Adipocyte (in vitro differentiated cells): ENCODE measurements at regions not wholly inside any gene's neighbourhood (a gene's known extent, or its start where the extent isn't known, plus 50 kb on each side); places are given as distances from the start of the nearest gene placed in this dataset.
"Not testable (repeated sequence)": the region's sequence is repeated elsewhere in the genome, so short reads cannot be mapped to it uniquely, and the experiment has no call there.

Experiments
- DNase-seq: peaks from one replicate; pipeline ENCODE4 v3.0.0-alpha.2; 2015; ENCODE audit warnings: low read depth
- H3K27me3 ChIP-seq: replicated peaks from 2 replicates; pipeline ENCODE4 v1.7.0; 2013; ENCODE audit warnings: mild to moderate bottlenecking, low read length, moderate library complexity; ENCODE audit not compliant: control insufficient read depth, insufficient read depth
- H3K36me3 ChIP-seq: 2 replicates; pipeline ENCODE4 v1.7.0; 2013; ENCODE audit warnings: low read length, mild to moderate bottlenecking, moderate library complexity; ENCODE audit not compliant: control insufficient read depth, insufficient read depth, severe bottlenecking
- H3K4me1 ChIP-seq: 2 replicates; pipeline ENCODE4 v1.7.0; 2013; ENCODE audit warnings: mild to moderate bottlenecking, low read length, moderate library complexity; ENCODE audit not compliant: control insufficient read depth, insufficient read depth
- H3K4me3 ChIP-seq: 2 replicates; pipeline ENCODE4 v1.7.0; 2013; ENCODE audit warnings: mild to moderate bottlenecking, low read length, moderate library complexity
- H3K9ac ChIP-seq: 2 replicates; pipeline ENCODE4 v1.7.0; 2013; ENCODE audit warnings: mild to moderate bottlenecking, low read length, moderate library complexity
- H3K9me3 ChIP-seq: 2 replicates; pipeline ENCODE4 v1.7.0; 2013; ENCODE audit warnings: mild to moderate bottlenecking, low read length, moderate library complexity; ENCODE audit not compliant: control insufficient read depth

GRCh38 chr10:65269551-65269950 is 1656.3 kb upstream of the LRRTM3 start:
- H3K4me1 ChIP-seq, H3K9ac ChIP-seq, H3K4me3 ChIP-seq, H3K36me3 ChIP-seq, H3K9me3 ChIP-seq, DNase-seq, H3K27me3 ChIP-seq: not testable (repeated sequence)

GRCh38 chr10:65270969-65271368 is 1654.9 kb upstream of the LRRTM3 start:
- no peaks in the 10 kb centered on the region for H3K4me1 ChIP-seq
- DNase-seq = no peak
- no peaks in the 10 kb centered on the region for H3K9me3 ChIP-seq
- no peak overlapping the region for H3K9ac ChIP-seq
- no peaks in the 10 kb centered on the region for H3K27me3 ChIP-seq
- no peaks in the 10 kb centered on the region for H3K36me3 ChIP-seq
- H3K4me3 ChIP-seq = no peak overlapping the region

GRCh38 chr10:65273115-65273514 is 1652.7 kb upstream of the LRRTM3 start:
- no peaks in the 10 kb centered on the region for H3K36me3 ChIP-seq
- H3K27me3 ChIP-seq = no peaks in the 10 kb centered on the region
- no peaks in the 10 kb centered on the region for H3K4me1 ChIP-seq
- no peak overlapping the region for H3K4me3 ChIP-seq
- DNase-seq = no peak
- no peaks in the 10 kb centered on the region for H3K9me3 ChIP-seq
- no peak overlapping the region for H3K9ac ChIP-seq

- Histone ChIP-seq H3K4me1 (no peaks in the 10 kb centered on the region), H3K27me3 (no peaks in the 10 kb centered on the region), H3K36me3 (no peaks in the 10 kb centered on the region), H3K9me3 (no peaks in the 10 kb centered on the region), H3K9ac (no peak overlapping the region), H3K4me3 (no peak overlapping the region)
- DNase-seq = no peak
Observed at GRCh38 chr10:65275296-65275695, 1650.5 kb upstream of the LRRTM3 start.

GRCh38 chr10:65284495-65285041 is 1641.3 kb upstream of the LRRTM3 start:
- H3K36me3 ChIP-seq = no peaks in the 10 kb centered on the region
- no peaks in the 10 kb centered on the region for H3K9me3 ChIP-seq
- no peaks in the 10 kb centered on the region for H3K4me1 ChIP-seq
- no peak for DNase-seq
- H3K9ac ChIP-seq = no peak overlapping the region
- no peaks in the 10 kb centered on the region for H3K27me3 ChIP-seq
- no peak overlapping the region for H3K4me3 ChIP-seq

- not testable (repeated sequence) for H3K9me3 ChIP-seq, H3K4me3 ChIP-seq, H3K27me3 ChIP-seq, H3K36me3 ChIP-seq, H3K4me1 ChIP-seq, DNase-seq, H3K9ac ChIP-seq
Observed at GRCh38 chr10:65285726-65286125, 1640.1 kb upstream of the LRRTM3 start.

- Histone ChIP-seq H3K27me3 (no peaks in the 10 kb centered on the region), H3K9ac (no peak overlapping the region), H3K9me3 (no peaks in the 10 kb centered on the region), H3K4me1 (no peaks in the 10 kb centered on the region), H3K4me3 (no peak overlapping the region), H3K36me3 (no peaks in the 10 kb centered on the region)
- DNase-seq = no peak
Observed at GRCh38 chr10:65291286-65291685, 1634.5 kb upstream of the LRRTM3 start.

GRCh38 chr10:65292551-65292950 is 1633.3 kb upstream of the LRRTM3 start:
- no peaks in the 10 kb centered on the region for H3K36me3 ChIP-seq
- H3K9ac ChIP-seq = no peak overlapping the region
- no peak overlapping the region for H3K4me3 ChIP-seq
- no peaks in the 10 kb centered on the region for H3K4me1 ChIP-seq
- no peak for DNase-seq
- no peaks in the 10 kb centered on the region for H3K9me3 ChIP-seq
- no peaks in the 10 kb centered on the region for H3K27me3 ChIP-seq

GRCh38 chr10:65294329-65294728 is 1631.5 kb upstream of the LRRTM3 start:
- H3K9ac ChIP-seq = no peak overlapping the region
- H3K36me3 ChIP-seq = no peaks in the 10 kb centered on the region
- no peak overlapping the region for H3K4me3 ChIP-seq
- no peaks in the 10 kb centered on the region for H3K4me1 ChIP-seq
- no peak for DNase-seq
- no peaks in the 10 kb centered on the region for H3K27me3 ChIP-seq
- no peaks in the 10 kb centered on the region for H3K9me3 ChIP-seq

- Histone ChIP-seq H3K27me3 (no peaks in the 10 kb centered on the region), H3K4me3 (no peak overlapping the region), H3K4me1 (no peaks in the 10 kb centered on the region), H3K36me3 (no peaks in the 10 kb centered on the region), H3K9ac (no peak overlapping the region), H3K9me3 (no peaks in the 10 kb centered on the region)
- DNase-seq = no peak
Observed at GRCh38 chr10:65301181-65301580, 1624.7 kb upstream of the LRRTM3 start.

GRCh38 chr10:65306201-65306600 is 1619.6 kb upstream of the LRRTM3 start:
- no peak for DNase-seq
- H3K9me3 ChIP-seq = no peaks in the 10 kb centered on the region
- no peaks in the 10 kb centered on the region for H3K4me1 ChIP-seq

GRCh38 chr10:65312876-65313275 is 1613.0 kb upstream of the LRRTM3 start:
- H3K36me3 ChIP-seq = no peaks in the 10 kb centered on the region
- H3K27me3 ChIP-seq = no peaks in the 10 kb centered on the region
- H3K9me3 ChIP-seq = no peaks in the 10 kb centered on the region
- no peaks in the 10 kb centered on the region for H3K4me1 ChIP-seq
- DNase-seq = no peak
- H3K9ac ChIP-seq = no peak overlapping the region
- H3K4me3 ChIP-seq = no peak overlapping the region

More at GRCh38 chr10:65306201-65306600, 1619.6 kb upstream of the LRRTM3 start:
- Histone ChIP-seq H3K36me3 (no peaks in the 10 kb centered on the region), H3K27me3 (no peaks in the 10 kb centered on the region), H3K4me3 (no peak overlapping the region), H3K9ac (no peak overlapping the region)
